Testis (tissue), 2 donors: ENCODE measurements at regions not wholly inside any gene's neighbourhood (a gene's known extent, or its start where the extent isn't known, plus 50 kb on each side); places are given as distances from the start of the nearest gene placed in this dataset.
"Not testable (repeated sequence)": the region's sequence is repeated elsewhere in the genome, so short reads cannot be mapped to it uniquely, and the experiment has no call there.

ENCODE experiments used
- DNase-seq: peaks from one replicate; pipeline ENCODE4 v3.0.0-alpha.2; 2019
- H3K27ac ChIP-seq, 2 donors: fragments of 200-600 bp; sonication (generic); one replicate each; pipeline ENCODE4 v1.5.1; 2019
- H3K27me3 ChIP-seq: fragments of 200-600 bp; sonication (generic); one replicate; pipeline ENCODE4 v1.5.1; 2019
- H3K36me3 ChIP-seq: fragments of 200-600 bp; sonication (generic); one replicate; pipeline ENCODE4 v1.5.1; 2017; ENCODE audit warnings: low read depth; ENCODE audit errors: missing control alignments
- H3K4me1 ChIP-seq: fragments of 200-600 bp; sonication (generic); one replicate; pipeline ENCODE4 v1.5.1; 2019
- H3K4me3 ChIP-seq, 2 donors: fragments of 200-600 bp; sonication (generic); one replicate each; pipeline ENCODE4 v1.5.1; 2017 to 2019
- H3K9me3 ChIP-seq: fragments of 200-600 bp; sonication (generic); one replicate; pipeline ENCODE4 v1.5.1; 2017
- POLR2A ChIP-seq: fragments of 450-650 bp; IDR thresholded peaks from one replicate; pipeline ENCODE4 v1.6.1; 2017; ENCODE audit warnings: antibody characterized with exemption, mild to moderate bottlenecking, moderate library complexity
- WGBS, 2 donors: methylation state at CpG; one replicate each; pipeline ENCODE4 v1.1.5; 2018; 5-methylcytosine and 5-hydroxymethylcytosine counted together
- intact Hi-C: fragments of 100-400 bp; cut with DNase I; formaldehyde crosslinking; loops from one replicate; pipeline ENCODE4 v1.15.1; 2023; ENCODE audit warnings: low total_unique reads
- TF ChIP-seq, protein P1 (sequence below), 3 experiments: fragments of 450-650 bp in 2 of 3; fragments of 200-600 bp in 1 of 3; sonication (generic) in 1 of 3; IDR thresholded peaks; one replicate each; pipeline ENCODE4 v1.5.1; 2016 to 2019; ENCODE audit warnings: antibody characterized with exemption in 3 of 3, mild to moderate bottlenecking in 2 of 3, moderate library complexity in 1 of 3

- intact Hi-C loops = no loop called here
- H3K27ac ChIP-seq = no peak overlapping the region
- H3K4me1 ChIP-seq = no peaks in the 10 kb centered on the region
- 90 to 92% methylated on average over 9 of the region's 9 CpGs for WGBS, 2 donors
- TF ChIP-seq POLR2A = no peak
- TF ChIP-seq, protein P1, sequence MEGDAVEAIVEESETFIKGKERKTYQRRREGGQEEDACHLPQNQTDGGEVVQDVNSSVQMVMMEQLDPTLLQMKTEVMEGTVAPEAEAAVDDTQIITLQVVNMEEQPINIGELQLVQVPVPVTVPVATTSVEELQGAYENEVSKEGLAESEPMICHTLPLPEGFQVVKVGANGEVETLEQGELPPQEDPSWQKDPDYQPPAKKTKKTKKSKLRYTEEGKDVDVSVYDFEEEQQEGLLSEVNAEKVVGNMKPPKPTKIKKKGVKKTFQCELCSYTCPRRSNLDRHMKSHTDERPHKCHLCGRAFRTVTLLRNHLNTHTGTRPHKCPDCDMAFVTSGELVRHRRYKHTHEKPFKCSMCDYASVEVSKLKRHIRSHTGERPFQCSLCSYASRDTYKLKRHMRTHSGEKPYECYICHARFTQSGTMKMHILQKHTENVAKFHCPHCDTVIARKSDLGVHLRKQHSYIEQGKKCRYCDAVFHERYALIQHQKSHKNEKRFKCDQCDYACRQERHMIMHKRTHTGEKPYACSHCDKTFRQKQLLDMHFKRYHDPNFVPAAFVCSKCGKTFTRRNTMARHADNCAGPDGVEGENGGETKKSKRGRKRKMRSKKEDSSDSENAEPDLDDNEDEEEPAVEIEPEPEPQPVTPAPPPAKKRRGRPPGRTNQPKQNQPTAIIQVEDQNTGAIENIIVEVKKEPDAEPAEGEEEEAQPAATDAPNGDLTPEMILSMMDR (IDR thresholded peaks at IDR 0.05) = no peak
- no peaks in the 10 kb centered on the region for H3K9me3 ChIP-seq
- H3K27me3 ChIP-seq = no peaks in the 10 kb centered on the region
- H3K36me3 ChIP-seq = no peaks in the 10 kb centered on the region
- DNase-seq = no peak
- H3K4me3 ChIP-seq = no peak overlapping the region
Observed at GRCh38 chr14:89096946-89097345, 272.5 kb downstream of the TTC8 start.

DNA sequence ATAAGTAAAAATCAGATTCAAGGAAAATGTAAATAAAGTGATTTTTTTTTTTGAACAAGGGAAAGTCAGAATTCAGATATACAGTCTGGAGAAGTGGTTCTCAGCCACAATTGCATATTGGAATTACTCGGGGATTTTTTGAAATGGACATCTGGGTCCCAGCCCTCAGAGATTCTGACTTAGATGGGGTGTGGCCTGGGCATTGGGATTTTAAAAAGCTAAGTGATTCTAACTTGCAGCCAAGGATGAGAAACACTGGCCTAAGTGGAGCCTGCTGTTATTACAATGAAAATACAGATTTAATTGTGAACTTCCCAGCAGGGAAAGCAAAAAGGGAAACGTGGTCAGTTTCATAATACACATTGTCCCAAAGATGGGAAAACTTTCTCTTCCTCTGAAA, 273.8 kb downstream of the TTC8 start:
- no peak for DNase-seq
- intact Hi-C loops = no loop called here
- no peak for TF ChIP-seq POLR2A
- Histone ChIP-seq H3K4me3 (no peak overlapping the region), H3K27me3 (no peaks in the 10 kb centered on the region), H3K4me1 (no peaks in the 10 kb centered on the region), H3K27ac (no peak overlapping the region), H3K9me3 (no peaks in the 10 kb centered on the region), H3K36me3 (no peaks in the 10 kb centered on the region)
- 80 to 86% methylated on average over 2 of the region's 2 CpGs for WGBS, 2 donors

DNA sequence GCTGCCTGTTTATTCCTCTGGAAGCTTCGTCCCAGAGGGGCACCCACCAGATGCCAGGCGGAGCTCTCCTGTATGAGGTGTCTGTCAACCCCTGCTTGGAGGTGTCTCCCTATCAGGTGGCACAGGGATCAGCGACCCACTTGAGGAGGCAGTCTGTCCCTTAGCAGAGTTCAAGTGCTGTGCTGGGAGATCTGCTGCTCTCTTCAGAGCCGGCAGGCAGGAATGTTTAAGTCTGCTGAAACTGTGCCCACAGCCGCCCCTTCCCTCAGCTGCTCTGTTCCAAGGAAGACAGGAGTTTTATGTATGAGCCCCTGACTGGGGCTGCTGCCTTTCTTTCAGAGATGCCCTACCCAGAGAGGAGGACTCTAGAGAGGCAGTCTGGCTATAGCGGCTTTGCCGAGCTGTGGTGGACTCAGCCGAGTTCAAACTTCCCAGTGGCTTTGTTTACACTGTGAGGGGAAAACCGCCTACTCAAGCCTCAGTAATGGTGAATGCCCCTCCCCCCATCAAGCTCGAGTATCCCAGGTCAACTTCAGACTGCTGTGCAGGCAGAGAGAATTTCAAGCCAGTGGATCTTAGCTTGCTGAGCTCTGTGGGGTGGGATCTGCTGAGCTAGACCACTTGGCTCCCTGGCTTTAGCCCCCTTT, 279.8 kb downstream of the TTC8 start:
- intact Hi-C loops, H3K36me3 ChIP-seq: not testable (repeated sequence)

DNA sequence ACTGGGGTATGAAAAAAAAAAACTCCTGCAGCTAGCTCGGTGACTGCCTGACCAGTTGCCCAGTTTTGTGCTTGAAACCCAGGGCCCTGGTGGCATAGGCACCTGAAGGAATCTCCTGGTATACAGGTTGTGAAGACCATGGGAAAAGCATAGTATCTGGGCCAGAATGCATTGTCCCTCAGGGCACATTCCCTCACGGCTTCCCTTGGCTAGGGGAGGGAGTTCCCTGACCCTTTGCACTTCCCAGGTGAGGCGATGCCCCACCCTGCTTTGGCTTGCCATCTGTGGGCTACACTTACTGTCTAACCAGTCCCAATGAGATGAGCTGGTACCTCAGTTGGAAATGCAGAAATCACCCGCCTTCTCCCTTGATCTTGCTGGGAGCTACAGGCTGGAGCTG, 280.4 kb downstream of the TTC8 start:
- H3K9me3 ChIP-seq, H3K4me1 ChIP-seq, H3K27ac ChIP-seq, H3K27me3 ChIP-seq, DNase-seq, H3K36me3 ChIP-seq, H3K4me3 ChIP-seq, intact Hi-C loops: not testable (repeated sequence)
- WGBS, 2 donors = 86 to 91% methylated on average over 3 to 4 of the region's 4 CpGs

More for the DNA sequence above, 279.8 kb downstream of the TTC8 start:
- not testable (repeated sequence) for H3K27me3 ChIP-seq, H3K4me3 ChIP-seq, H3K27ac ChIP-seq, DNase-seq, H3K4me1 ChIP-seq, H3K9me3 ChIP-seq
- WGBS, 2 donors = 81 to 90% methylated on average over 4 to 9 of the region's 10 CpGs
